Thyroid gland (tissue), 4 donors: ENCODE measurements at regions not wholly inside any gene's neighbourhood (a gene's known extent, or its start where the extent isn't known, plus 50 kb on each side); places are given as distances from the start of the nearest gene placed in this dataset.

ENCODE experiments used
- DNase-seq, 2 donors: peaks; one replicate each; pipeline ENCODE4 v3.0.0-alpha.2; 2019
- H3K27ac ChIP-seq, 3 donors: fragments of 200-600 bp; sonication (generic); 1 replicate in 2 of 3; 2 replicates in 1 of 3; pipeline ENCODE4 v1.5.1; 2016 to 2019; ENCODE audit warnings: mild to moderate bottlenecking in 1 of 3, moderate library complexity in 1 of 3
- H3K27me3 ChIP-seq: fragments of 200-600 bp; sonication (generic); one replicate; pipeline ENCODE4 v1.5.1; 2019
- H3K36me3 ChIP-seq, 2 donors: fragments of 200-600 bp; sonication (generic); one replicate each; pipeline ENCODE4 v1.5.1; 2016 to 2019
- H3K4me1 ChIP-seq, 2 donors: fragments of 200-600 bp; sonication (generic); one replicate each; pipeline ENCODE4 v1.5.1; 2017 to 2019
- H3K4me3 ChIP-seq, 3 donors: fragments of 200-600 bp; sonication (generic); replicated peaks in 1 of 3; 1 replicate in 2 of 3; 2 replicates in 1 of 3; pipeline ENCODE4 v1.5.1; 2016; ENCODE audit warnings: mild to moderate bottlenecking in 1 of 3
- H3K9me3 ChIP-seq: fragments of 200-600 bp; sonication (generic); one replicate; pipeline ENCODE4 v1.5.1; 2017
- CTCF ChIP-seq, 6 experiments: fragments of 200-600 bp in 3 of 6; fragments of 450-650 bp in 3 of 6; sonication (generic) in 3 of 6; IDR thresholded peaks; one replicate each; pipeline ENCODE4 v1.5.1; 2016 to 2019; ENCODE audit warnings: antibody characterized with exemption in 6 of 6, mild to moderate bottlenecking in 2 of 6, inconsistent platforms in 1 of 6, moderate library complexity in 1 of 6
- POLR2A ChIP-seq, 2 donors: fragments of 450-650 bp; IDR thresholded peaks; one replicate each; pipeline ENCODE4 v1.6.1; 2017; ENCODE audit warnings: antibody characterized with exemption in 2 of 2, mild to moderate bottlenecking in 2 of 2, moderate library complexity in 1 of 2
- WGBS, 2 donors: methylation state at CpG; one replicate each; pipeline ENCODE4 v1.1.5; 2017; 5-methylcytosine and 5-hydroxymethylcytosine counted together
- intact Hi-C: fragments of 100-400 bp; cut with DNase I; formaldehyde crosslinking; loops from one replicate; pipeline ENCODE4 v1.15.1; 2023

- H3K4me1 ChIP-seq = peaks cover 47 to 56% of the 10 kb centered on the region in 2 donors
- WGBS, 2 donors = 81 to 84% methylated on average over 6 of the region's 6 CpGs
- TF ChIP-seq POLR2A (IDR thresholded peaks at IDR 0.05) = no peak
- TF ChIP-seq CTCF (IDR thresholded peaks at IDR 0.05) = no peak
- no peaks in the 10 kb centered on the region for H3K36me3 ChIP-seq
- H3K27ac ChIP-seq = peak overlapping the region in 1 of 3 donors; percentile 81
- H3K4me3 ChIP-seq = no peak overlapping the region
- intact Hi-C loops = no loop called here
- no peaks in the 10 kb centered on the region for H3K9me3 ChIP-seq
- no peak for DNase-seq
- H3K27me3 ChIP-seq = no peaks in the 10 kb centered on the region
Observed at GRCh38 chr6:43880236-43881137, 110.5 kb downstream of the VEGFA start.

GRCh38 chr6:43879722-43880121, 109.7 kb downstream of the VEGFA start:
- Histone ChIP-seq H3K4me3 (no peak overlapping the region), H3K36me3 (no peaks in the 10 kb centered on the region), H3K4me1 (peaks cover 55 to 62% of the 10 kb centered on the region in 2 donors), H3K9me3 (no peaks in the 10 kb centered on the region), H3K27ac (peak overlapping the region in 2 of 3 donors; percentile 48 to 81), H3K27me3 (no peaks in the 10 kb centered on the region)
- TF ChIP-seq POLR2A (IDR thresholded peaks at IDR 0.05) (no peak), CTCF (IDR thresholded peaks at IDR 0.05) (no peak)
- WGBS, 2 donors = 89 to 90% methylated on average over 4 of the region's 4 CpGs
- intact Hi-C loops = no loop called here
- DNase-seq = no peak

- Histone ChIP-seq H3K9me3 (no peaks in the 10 kb centered on the region), H3K27ac (peak overlapping the region in 2 of 3 donors; percentile 48 to 81), H3K36me3 (no peaks in the 10 kb centered on the region), H3K27me3 (no peaks in the 10 kb centered on the region), H3K4me3 (no peak overlapping the region), H3K4me1 (peaks cover 53 to 60% of the 10 kb centered on the region in 2 donors)
- intact Hi-C loops = no loop called here
- WGBS, 2 donors = 38 to 83% methylated on average over 5 to 6 of the region's 11 CpGs
- TF ChIP-seq CTCF (IDR thresholded peaks at IDR 0.05) (no peak), POLR2A (IDR thresholded peaks at IDR 0.05) (no peak)
- DNase-seq = peak; percentile 84 to 86
Observed at GRCh38 chr6:43878823-43879495, 108.9 kb downstream of the VEGFA start.

GRCh38 chr6:43878127-43878634, 108.2 kb downstream of the VEGFA start:
- Histone ChIP-seq H3K4me3 (no peak overlapping the region), H3K27me3 (no peaks in the 10 kb centered on the region), H3K36me3 (no peaks in the 10 kb centered on the region), H3K27ac (peak overlapping the region in 2 of 3 donors; percentile 48 to 81), H3K9me3 (no peaks in the 10 kb centered on the region), H3K4me1 (peaks cover 57 to 65% of the 10 kb centered on the region in 2 donors)
- TF ChIP-seq POLR2A (IDR thresholded peaks at IDR 0.05) (no peak), CTCF (IDR thresholded peaks at IDR 0.05) (no peak)
- intact Hi-C loops = no loop called here
- no peak for DNase-seq
- 90 to 94% methylated on average over 7 to 8 of the region's 8 CpGs for WGBS, 2 donors
